GM21737 (cell line): ENCODE measurements at regions not wholly inside any gene's neighbourhood (a gene's known extent, or its start where the extent isn't known, plus 50 kb on each side); places are given as distances from the start of the nearest gene placed in this dataset.
"Not testable (repeated sequence)": the region's sequence is repeated elsewhere in the genome, so short reads cannot be mapped to it uniquely, and the experiment has no call there.

Experiments used
- ATAC-seq: cut with Tn5 transposase; IDR thresholded peaks from one replicate; pipeline ENCODE4 v1.9.1; 2021; ENCODE audit warnings: mild to moderate bottlenecking, moderate library complexity; ENCODE audit not compliant: unreplicated experiment

DNA sequence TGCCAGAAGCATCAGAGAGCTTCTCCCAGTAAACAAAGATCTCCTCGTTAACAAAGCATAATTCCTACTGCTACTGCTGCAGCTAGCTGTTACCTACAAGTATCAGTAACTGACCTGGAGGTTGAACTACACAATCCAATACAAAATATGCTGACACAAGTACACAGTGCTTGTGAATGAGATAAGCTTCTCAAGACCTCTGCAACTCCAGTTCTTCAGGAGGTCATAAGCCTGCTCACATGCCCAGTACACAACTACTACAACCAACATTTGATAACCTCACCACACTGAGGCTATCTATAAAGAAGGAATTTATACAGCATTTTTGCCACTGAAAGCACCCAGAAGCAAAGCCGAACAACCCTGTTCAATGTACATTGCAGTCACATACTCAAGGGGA lies 66.7 kb upstream of the SMARCAD1 start:
- ATAC-seq = no peak

DNA sequence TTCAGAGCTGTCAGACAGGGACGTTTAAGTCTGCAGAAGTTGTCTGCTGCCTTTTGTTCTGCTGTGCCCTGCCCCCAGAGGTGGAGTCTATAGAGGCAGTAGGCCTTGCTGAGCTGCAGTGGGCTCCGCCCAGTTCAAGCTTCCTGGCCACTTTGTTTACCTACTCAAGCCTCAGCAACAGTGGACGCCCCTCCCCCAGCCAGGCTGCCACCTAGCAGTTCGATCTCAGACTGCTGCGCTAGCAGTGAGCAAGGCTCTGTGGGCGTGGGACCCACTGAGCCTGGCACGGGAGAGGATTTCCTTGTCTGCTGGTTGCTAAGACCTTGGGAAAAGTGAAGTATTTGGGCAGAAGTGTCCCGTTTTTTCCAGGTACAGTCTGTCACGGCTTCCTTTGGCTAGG lies 59.6 kb upstream of the SMARCAD1 start:
- not testable (repeated sequence) for ATAC-seq

DNA sequence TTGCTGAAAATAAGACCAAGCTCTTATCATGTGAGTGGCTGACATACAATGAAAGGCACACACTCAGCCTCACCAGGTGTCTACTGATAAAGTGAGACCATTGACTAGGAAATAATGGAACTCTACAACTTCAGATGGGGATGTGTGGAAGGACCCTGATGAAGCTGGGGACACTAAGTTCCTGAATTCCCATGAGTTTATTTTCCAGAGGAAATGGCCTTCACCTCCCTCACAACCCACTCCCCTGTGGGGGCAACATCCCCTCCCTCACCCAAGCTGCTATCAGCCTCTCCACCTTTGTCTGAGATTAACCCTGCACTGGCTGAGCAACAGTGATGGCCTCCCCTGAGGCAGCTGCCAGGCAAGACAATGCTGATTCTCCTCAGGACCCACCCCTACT lies 55.2 kb upstream of the SMARCAD1 start:
- ATAC-seq = no peak

- ATAC-seq = not testable (repeated sequence)
These were observed 52.3 kb upstream of the SMARCAD1 start for GRCh38 chr4:94155404-94155803.

GRCh38 chr4:94156826-94157225 lies 50.8 kb upstream of the SMARCAD1 start:
- no peak for ATAC-seq
